IPS-NIHi7 (cell line): ENCODE measurements at regions not wholly inside any gene's neighbourhood (a gene's known extent, or its start where the extent isn't known, plus 50 kb on each side); places are given as distances from the start of the nearest gene placed in this dataset.

Experiments used
- DNase-seq: peaks from one replicate; pipeline ENCODE4 v3.0.0; 2012; ENCODE audit warnings: mixed read lengths; ENCODE audit errors: extremely low spot score

DNA sequence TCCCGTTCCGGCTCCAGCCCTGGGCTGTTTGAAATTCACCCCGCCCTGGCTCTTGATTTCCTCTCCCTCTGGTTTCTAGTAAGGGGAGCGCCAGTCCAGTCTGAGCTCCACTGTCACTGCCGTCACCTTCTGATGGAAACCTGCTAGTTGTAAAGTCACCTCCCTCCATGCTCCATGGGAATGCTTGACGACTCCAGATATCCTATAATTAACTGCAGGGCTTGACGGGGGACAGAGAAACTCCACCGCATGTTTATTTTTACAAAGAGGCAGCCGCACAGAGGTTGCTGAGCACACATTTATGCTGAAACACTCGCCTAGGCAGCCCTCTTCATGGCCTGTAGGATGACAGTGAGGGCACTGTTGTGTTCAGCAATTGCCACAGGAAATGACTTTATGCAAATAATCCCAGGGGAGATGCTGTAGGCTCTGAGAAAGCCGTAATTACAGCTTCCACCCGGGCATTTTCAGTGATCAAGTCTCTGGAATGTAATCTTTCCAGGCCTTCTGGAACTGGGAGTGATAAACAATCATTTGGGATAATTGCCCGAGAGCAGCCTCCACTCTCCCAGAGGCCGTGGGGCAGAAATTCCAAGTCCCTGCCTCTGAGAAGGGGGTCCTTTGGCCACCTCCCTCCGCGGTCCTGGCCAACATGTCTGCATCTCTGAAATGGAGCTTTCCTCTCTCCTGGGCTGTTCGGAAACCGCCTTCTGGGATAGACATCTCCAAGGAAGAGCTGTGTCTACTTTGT lies 300.5 kb downstream of the KLF6 start:
- DNase-seq: no peak

DNA sequence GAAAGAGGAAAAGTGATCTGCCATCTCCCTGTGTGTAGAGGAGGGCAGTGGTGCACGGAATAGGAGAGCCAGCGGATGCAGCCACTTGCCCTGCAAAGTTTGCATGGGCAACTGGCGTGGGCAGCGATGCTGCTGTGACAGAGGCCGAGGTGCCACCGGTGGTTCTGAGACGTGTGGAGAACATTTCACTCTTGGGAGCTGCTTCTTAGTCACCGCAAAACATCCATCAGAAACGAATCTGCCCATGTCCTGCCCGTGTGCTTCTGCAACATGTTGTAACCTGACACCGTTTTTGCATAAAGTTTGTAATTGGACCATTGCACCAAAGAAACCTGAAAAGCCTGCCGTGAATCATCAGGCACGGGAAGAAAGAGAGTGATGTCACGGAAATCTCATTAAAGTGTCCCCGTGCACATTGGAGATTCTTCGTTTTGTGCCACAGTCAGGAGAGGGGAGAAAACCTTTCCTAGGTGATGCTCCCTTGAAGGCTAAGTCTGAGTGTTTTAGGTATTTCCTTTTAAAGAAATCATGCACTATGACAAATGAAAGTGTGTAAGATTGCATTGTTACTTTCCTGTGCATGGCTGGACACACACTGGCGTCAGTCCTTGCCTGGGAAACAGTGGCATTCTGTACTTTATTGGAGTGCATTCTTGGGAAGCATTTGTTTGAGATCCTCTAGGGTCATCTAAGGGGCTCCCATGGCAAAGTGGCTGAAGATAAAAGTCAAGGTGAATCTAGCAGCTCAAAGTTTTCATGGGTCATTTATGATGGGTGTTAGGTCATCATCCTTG lies 302.6 kb downstream of the KLF6 start:
- DNase-seq: no peak

DNA sequence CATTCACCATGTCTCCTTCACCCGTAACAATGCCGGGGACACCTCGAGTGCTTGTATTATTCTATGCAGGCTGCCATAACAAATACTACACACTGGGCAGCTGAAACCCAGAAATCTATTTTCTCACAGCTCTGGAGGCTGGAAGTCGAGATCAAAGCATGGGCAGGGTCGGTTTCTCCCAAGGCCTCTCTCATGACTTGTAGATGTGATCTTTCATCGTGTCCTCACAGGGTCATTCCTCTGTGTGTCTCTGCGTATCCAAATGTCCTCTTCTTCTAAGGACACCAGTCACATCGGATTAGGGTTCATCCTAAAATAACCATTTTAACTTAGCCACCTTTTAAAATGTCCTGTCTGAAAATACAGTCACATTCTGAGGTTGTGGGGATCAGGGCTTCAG lies 303.5 kb downstream of the KLF6 start:
- DNase-seq: no peak

DNA sequence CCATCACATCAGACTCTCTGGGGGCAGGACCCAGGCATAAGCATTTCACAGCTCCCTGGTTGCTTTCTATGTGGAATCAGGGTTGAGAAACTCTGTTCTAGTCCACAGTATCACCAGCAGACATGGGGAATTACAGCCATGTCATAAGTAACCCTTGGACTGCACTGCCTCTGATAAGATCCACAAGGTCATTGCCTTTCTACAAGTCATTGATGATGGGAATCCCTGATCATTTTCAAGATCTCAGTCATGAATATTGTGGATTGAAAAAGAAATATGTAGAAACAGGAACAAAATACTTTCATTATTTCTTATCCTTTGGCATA lies 304.1 kb downstream of the KLF6 start:
- no peak for DNase-seq

DNA sequence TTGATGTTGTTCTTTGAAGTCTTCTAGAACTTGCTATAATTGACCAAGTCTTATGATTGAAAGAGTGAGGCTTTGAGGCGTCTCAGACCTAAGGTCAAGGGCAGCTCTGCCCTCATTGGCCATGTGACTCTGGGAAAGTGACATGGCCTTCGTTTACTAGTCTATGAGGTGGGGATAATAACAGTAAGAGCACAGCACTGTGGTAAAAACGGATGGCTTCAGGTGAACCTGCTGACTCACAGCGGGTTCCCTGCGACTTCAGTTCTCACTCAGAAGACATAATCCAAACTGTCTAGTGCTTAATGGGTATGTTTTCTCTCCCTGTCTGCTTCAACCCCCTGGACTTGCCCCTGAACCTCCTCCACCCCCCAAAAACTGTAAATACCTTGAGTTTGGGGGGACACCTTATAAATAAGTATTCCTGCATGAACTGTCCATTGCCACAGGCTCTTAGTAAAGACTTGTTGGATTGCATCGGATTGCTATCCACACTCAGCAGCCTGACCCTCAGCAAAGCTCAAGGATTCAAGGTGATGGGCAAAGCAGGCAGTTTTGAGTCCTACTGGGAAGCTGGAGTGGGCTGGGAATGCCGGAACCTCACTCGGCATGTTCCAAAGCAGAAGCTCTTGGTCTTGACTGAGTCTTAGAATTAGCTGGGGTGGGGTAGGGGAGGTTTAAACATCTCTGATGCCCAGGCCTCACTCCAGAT lies 304.6 kb downstream of the KLF6 start:
- DNase-seq: no peak

DNA sequence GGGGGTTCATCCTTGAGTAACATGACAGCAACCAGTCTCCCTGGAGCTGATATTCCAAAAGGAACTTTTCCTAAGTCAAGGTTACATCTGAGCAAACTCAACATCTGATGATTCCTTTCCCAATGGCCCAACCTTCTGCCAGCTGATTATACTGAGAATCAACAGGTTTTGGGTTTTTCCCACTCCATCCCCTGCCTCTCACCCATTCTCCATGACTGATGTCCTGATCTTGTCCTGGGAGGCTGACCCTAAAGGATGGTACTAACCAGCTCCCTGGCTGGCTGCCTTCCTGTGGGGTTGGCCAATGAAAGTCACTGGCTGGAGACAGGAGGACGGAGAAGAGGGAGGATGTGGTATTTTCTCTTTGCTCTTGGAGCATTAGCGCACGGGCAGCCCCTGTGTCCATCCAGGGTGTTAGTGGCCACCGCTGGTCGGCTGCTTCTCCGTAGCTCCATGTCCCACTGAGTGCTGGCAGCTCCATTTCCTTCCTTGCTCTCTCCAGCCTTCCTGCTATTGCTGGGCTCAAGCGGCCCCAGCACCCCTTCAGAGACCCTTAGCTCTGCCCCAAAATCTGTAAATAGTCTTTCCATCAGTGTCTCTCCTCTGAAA lies 306.2 kb upstream of the PITRM1 start:
- no peak for DNase-seq

DNA sequence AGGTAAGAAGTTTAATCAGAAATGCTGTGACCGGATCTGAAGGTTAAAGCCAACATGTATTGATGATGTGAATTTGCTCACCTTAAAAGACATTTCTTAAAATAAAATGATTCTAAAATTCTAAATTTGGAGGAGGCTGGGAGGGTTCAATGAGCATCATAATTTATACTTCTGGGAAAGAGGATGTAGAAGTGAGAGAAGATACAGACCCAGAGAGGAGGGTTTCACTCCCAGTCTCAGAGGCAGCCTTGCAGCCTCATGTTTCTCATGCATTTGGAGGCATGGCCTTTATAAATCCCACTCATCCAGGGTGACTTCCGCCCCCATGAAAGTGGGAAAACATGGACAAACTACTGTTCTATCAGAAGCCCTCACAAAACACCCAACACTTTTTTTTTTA lies 305.6 kb upstream of the PITRM1 start:
- no peak for DNase-seq

DNA sequence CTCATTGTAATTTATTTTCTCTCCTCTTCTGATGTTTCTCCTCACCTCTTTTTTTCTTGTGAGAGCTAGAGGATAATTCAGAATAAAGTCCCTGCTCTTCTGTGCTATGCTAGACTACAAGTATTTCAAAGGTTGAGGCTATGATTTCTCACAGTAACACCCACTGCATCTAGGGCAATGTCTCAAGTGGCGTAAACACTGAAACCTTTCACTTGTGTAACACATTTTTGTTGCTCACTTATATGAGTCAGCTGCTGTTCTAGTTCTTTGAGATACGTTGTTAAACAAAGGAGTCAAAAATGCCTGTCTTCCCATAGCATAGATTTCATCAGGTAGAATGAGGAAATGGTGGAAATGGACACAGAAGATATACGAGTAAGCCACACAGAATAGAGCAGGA lies 305.1 kb upstream of the PITRM1 start:
- DNase-seq: no peak

DNA sequence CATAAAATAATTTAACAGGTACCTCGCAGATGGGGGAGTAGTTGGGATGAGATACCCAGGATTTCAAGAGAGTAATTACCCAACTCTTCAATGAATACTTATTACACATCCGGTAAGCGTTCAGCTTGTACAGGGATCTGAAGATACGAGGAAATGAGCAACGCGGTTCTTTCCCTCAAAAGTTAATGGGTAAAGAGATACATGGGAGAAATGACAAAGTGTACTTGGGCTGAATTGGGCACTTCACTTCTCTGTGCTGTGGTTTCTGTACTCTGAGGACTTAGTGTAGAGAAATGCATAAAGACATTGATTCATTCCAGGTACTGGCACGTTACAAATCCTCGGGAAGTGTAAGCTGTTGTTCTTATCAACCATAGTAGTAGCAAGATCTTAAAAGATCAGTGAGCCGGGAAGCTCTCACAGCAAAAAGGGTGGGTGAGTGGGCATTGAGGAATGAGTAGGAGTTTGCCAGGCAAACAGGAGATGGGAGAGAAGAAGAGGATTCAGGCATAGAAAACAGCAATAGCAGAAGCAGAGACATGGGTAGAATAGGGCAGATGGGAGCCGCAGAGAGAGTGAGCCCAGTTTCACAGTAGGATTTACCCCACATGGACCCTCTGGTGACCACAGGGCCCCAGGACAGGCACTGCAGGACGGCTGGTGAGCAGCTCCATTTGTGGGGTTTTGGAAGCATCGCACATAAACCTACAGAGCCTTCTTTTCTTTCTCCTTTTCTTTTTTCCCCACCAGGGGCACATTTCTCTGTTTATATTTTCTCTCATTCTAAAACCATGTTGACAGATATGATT lies 304.3 kb upstream of the PITRM1 start:
- no peak for DNase-seq

DNA sequence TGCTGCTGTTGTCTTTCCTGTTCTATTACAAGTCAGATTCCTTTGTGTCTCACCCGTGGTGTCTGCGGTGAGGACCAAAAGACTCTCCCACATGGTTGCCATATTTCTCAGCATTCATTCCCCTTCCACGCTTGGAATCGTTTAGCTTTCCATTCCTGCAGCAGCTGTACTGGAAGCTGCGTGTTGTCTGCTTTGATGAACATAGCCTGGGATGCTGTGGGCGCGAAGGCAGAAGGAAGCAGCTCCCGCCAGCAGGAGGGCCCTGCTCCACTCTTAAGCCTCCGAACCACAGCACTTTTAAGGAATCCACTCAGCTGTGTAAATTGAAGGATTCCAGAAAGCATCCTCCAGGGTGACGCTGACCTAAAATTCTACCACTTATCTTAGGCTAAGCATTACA lies 303.6 kb upstream of the PITRM1 start:
- no peak for DNase-seq

DNA sequence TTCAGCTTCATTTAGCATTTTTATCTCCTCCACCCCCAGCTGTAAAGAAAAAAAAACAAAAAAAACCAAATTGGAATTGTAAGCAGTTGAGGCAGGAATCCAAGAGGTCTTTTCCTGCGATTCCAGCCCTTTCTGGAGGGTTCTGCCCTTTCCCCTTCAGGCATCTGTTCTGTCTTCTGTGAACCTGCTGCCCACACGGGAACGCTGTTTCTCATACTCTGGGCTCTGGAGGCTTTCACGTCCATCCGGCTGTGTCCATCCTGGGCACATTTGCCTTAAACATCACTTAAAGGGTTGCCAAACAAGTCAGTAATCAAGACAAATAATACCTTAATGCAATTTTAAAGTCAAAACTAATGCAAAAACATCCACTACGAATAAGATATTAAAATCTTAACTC lies 302.8 kb upstream of the PITRM1 start:
- no peak for DNase-seq

DNA sequence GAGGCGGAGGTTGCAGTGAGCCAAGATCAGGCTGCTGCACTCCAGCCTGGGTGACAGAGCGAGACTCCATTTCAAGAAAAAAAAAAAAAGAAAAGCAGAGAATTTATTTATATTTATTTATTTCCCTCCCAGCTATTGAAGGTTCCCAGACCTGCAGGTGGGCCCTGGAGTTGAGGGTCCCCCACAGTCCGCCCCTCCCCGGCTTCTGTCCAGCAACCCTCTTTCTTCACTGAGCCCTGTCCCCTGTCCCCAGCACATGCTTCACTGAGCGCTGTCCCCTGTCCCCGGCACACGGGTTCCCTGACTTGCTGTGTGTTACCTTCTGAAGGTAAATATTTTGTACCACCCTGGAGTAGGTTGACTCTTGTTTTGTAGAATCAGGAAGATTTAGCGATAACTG lies 301.7 kb upstream of the PITRM1 start:
- DNase-seq: no peak

DNA sequence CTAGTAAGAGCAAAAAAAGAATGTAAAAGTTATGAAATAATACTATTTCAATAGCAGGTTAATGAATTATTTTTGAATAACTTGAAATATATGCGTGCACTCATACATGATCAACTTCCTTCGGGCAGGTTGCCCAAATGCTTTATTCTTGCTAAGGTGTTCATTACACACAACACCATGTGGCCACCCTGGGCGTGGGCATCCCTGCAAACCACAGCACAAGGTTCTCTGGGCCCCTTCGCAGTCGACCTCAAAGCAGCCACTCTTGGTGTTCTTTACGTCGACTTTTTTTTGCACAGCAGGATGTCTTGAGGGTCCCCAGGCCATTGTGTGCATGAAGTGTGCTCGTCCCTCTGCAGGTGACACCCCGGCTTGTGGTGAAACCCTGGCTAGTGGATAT lies 300.7 kb upstream of the PITRM1 start:
- no peak for DNase-seq

DNA sequence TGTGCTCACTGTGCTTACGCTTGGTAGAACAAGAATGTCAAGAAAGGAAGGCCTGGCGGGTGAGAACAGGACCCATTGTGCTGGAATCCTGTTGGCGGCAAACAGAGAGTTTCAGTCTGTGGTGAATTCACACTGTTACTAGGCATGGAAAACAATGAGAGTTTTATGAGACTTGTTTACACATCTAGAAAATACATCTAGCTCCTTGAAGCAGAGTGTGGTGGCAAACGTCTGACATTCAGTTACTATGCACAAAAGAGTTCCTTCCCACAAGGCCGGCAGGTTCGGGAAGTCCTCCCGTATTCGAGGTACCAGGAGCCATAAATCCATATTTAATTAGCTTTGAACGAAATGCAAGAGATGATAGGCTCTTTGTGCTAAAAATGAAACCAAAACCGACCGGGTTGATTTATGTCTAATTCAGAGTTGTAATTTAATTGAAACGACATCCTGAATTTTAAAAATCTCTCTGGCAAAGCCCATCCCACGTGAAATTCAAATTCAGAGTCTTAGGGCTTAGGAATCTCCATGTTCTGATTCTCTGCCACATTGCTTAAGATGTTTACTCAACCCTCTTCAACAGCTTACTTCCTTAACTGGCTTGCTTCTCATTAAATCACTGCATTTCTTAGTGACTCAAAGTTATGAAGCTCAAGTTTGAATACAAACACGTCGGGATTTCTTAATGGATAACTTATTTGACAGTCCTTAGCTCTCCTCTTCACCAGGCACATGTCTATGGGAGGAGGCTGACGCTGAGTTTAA lies 299.9 kb upstream of the PITRM1 start:
- DNase-seq: no peak

DNA sequence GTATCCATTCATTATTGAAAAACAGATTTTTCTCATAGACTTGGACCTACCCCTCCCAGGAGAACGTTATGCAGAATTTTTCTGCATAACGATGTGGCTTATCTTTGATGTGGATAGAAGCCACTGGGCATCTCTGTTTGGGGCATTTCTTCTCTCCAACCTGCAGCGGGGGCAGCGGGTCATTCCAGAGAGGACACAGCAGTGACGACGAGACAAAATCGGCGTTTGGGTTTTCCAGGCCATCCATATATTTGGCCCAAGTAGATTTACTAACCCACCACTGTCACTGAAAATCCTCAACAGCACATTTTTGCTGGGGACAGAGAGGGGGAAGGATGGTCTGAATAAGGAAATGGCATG lies 299.3 kb upstream of the PITRM1 start:
- DNase-seq: no peak

DNA sequence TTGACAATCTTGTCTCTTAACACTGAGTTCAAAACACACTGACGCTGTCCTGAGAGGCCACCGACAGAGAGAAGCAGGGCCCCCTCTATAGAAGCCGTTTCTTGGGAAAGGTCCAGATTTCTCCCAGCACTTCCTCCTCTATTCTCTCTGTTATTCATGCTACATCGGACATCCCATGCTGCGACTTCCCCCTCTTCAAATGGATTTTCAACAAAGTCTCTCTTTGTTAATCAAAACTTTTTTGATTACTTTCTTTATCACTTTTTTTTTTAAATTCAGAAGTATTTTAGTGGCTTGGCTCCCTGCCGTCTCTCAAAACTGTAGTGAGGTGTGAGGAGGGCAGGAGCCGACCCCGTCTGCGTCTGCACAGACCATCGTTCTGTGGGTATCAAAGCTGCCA lies 298.9 kb upstream of the PITRM1 start:
- no peak for DNase-seq

DNA sequence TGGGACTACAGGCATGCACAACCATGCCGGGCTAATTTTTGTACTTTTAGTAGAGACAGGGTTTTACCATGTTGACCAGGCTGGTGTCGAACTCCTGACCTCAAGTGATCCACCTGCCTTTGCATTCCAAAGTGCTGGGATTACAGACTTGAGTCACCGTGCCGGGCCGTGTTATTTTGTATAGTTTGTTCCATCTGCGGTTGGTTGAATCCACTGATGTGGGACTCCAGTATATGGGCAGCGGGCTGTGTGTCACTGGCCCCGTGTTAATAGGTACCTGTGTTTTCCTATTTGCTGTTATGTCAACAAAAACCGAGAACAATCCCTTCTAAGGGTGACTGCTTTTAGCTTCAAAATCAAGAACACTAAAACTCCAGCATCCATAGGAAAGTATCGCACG lies 297.6 kb upstream of the PITRM1 start:
- DNase-seq: no peak

DNA sequence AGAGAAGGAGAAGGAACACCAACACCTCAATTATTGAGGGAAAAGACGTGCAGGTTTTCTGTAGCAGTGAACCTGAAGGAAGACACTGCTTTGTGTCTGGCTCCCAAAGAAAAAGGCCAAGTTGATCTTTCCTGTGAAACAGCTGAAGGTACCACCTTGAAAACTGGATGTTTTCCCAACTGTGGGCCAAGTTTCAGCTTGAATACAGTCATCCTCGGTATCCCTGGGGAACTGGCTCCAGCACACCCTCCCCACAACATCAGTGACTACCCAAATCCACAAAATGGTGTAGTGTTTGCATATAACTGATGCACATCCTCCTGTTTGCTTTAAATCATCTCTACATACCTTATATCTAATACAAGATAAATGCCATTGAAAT lies 297.0 kb upstream of the PITRM1 start:
- DNase-seq: no peak

DNA sequence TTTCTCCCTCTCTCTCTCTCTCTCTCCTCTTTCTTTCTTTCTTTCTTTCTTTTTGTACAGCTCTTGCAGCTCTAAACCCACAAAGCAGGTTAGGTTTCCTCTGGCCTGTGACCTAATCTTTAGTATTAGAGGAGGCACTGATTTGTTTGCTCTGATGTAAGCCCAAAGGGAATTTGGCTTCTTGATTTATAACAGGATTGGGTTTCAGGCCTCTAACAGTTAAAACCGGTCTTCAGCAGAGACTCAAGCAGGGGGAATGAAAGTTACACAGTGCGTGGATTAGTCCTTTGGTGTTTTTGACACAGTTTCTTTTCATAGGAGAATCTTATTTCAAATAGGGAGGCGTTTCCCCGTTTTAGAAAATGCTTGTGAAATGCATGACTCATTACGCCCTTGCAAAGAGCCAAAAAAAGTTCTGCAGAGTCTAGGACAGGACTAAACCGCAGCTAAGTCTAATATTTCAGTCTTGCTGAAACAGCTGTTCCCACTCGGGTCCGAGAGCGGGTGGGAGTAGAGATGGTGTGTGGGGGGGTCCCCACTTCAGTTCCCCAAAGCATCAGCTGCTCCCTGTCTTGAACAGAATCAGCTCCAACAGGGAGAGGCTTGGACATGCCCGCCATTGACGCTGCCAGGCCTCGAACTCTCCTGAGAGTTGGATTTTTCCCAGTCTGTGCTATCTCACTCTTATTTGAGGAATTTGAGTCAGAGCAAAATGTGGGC lies 296.5 kb upstream of the PITRM1 start:
- no peak for DNase-seq
